Activated CD4-positive, alpha-beta T cell treated with anti-CD3 and anti-CD28 coated beads, Interleukin-2, Interleukin-6, amounts not matched to agents 100 ng/mL and 50 ng/mL, durations not matched to agents 16 hours and 8 hours (primary cell): ENCODE measurements at regions not wholly inside any gene's neighbourhood (a gene's known extent, or its start where the extent isn't known, plus 50 kb on each side); places are given as distances from the start of the nearest gene placed in this dataset.

ENCODE experiments used
- DNase-seq: peaks from one replicate; pipeline ENCODE4 v3.0.0-alpha.2; 2020

GRCh38 chr11:98793276-98793675 is 227.5 kb upstream of the CNTN5 start:
- no peak for DNase-seq

- DNase-seq, result no peak
These were observed 222.4 kb upstream of the CNTN5 start for GRCh38 chr11:98798333-98798732.

GRCh38 chr11:98800696-98801095 is 220.1 kb upstream of the CNTN5 start:
- no peak for DNase-seq

- no peak for DNase-seq
These were observed 191.6 kb upstream of the CNTN5 start for GRCh38 chr11:98828986-98829708.

- no peak for DNase-seq
These were observed 190.8 kb upstream of the CNTN5 start for GRCh38 chr11:98829971-98830370.

GRCh38 chr11:98834776-98835175 is 186.0 kb upstream of the CNTN5 start:
- DNase-seq, result no peak

- DNase-seq, result no peak
These were observed 185.4 kb upstream of the CNTN5 start for GRCh38 chr11:98835335-98835734.

- DNase-seq, result no peak
These were observed 184.6 kb upstream of the CNTN5 start for GRCh38 chr11:98836156-98836555.

- no peak for DNase-seq
These were observed 178.6 kb upstream of the CNTN5 start for GRCh38 chr11:98842187-98842586.

- no peak for DNase-seq
These were observed 158.6 kb upstream of the CNTN5 start for GRCh38 chr11:98862169-98862568.

- no peak for DNase-seq
These were observed 149.1 kb upstream of the CNTN5 start for GRCh38 chr11:98871690-98872089.

GRCh38 chr11:98874050-98874449 is 146.7 kb upstream of the CNTN5 start:
- no peak for DNase-seq

- DNase-seq, result no peak
These were observed 124.8 kb upstream of the CNTN5 start for GRCh38 chr11:98895936-98896335.

- no peak for DNase-seq
These were observed 79.8 kb upstream of the CNTN5 start for GRCh38 chr11:98940913-98941312.

GRCh38 chr11:98944461-98944860 is 76.3 kb upstream of the CNTN5 start:
- no peak for DNase-seq

GRCh38 chr11:98952107-98952506 is 68.6 kb upstream of the CNTN5 start:
- no peak for DNase-seq

- DNase-seq, result no peak
These were observed 65.2 kb upstream of the CNTN5 start for GRCh38 chr11:98955551-98955950.

- no peak for DNase-seq
These were observed 56.6 kb upstream of the CNTN5 start for GRCh38 chr11:98964146-98964545.

- DNase-seq, result no peak
These were observed 55.4 kb upstream of the CNTN5 start for GRCh38 chr11:98965358-98965757.

- DNase-seq, result no peak
These were observed 55.0 kb upstream of the CNTN5 start for GRCh38 chr11:98965775-98966174.

- DNase-seq, result no peak
These were observed 53.7 kb upstream of the CNTN5 start for GRCh38 chr11:98967005-98967404.
